NCI-H748 (cell line): ENCODE measurements at regions not wholly inside any gene's neighbourhood (a gene's known extent, or its start where the extent isn't known, plus 50 kb on each side); places are given as distances from the start of the nearest gene placed in this dataset.

Experiments used
- DNase-seq: peaks from one replicate; lab custom pipeline; 2025; ENCODE audit not compliant: unreplicated experiment; lab: John Stamatoyannopoulos, UW

GRCh38 chr3:99240700-99241099, 339.2 kb upstream of the DCBLD2 start:
- DNase-seq, result no peak

- DNase-seq, result no peak
Measured at GRCh38 chr3:99236576-99236975, 335.1 kb upstream of the DCBLD2 start.

DNA sequence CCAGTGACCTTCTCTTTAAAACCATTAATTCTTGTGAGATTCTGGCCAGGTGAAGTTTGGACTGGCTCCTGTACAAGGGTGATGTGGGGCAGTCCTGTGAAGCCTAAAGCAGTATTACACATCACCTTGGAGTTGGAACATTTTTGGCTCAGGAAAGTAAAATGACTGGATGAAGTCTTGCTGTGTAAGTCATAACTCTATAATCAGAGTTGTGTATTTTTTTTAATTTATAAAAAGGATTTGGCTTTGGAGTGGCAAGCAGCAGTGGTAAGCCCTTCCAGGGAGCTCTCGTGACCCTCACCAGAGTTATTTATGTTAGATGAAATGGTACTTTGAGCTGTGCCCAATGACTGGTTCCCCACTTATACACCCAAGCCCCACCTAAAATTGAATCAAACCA, 331.2 kb upstream of the DCBLD2 start:
- no peak for DNase-seq

DNA sequence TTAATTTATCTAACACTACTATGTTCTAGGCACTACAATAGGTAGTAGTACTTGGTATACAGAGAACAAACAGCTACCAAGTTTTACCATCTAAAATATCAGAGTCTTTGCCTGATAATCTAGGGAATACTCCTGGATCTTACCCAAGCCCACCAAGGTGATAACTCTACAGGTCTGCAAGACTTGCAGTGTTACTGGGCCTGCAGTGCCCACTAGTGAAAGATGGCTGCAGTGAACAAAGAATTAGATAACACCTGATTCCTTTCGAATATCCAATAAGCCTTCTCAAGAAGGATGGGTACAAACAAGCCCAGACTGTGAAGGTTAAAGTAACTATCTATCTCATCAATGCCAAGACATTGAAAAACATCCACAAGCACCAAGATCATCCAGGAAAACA, 317.0 kb upstream of the DCBLD2 start:
- DNase-seq, result no peak

DNA sequence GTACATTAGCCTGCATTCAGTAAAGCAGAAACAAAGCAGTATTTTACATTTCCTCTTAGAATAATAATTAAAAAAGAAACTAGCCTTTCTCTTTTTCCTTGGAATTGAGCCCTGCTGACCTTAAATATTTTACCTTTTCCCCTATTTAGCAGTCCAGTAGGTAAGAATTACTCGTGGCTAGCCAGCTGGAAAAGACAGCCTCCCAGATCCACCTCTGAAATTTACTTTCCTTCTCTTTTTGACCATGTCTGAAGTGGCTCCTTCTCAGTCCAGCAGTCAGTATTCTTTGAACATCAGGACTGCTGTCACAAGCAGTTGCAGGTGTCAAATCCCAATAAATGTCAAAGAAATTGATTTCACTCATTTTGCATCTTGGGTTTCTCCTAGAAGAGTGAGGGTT, 311.5 kb upstream of the DCBLD2 start:
- DNase-seq, result no peak

DNA sequence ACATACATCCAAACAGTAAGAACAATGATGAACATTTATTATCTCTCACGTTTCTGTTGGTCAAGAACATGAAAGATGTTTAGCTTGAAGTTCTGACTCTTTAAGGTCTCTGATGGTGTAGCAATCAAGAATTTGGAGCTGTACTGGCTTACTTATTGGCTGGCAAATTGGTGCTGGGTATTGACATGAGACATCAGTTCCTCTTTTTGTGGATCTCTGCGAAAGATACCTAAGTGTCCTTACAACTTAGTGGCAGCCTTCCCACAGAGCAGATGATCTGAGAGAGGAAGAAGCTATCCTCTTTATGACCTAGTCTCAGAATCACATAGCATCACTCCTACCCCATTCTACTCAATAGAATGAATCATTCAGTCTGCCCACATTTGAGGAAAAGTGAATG, 309.8 kb upstream of the DCBLD2 start:
- no peak for DNase-seq

GRCh38 chr3:99199021-99199420, 297.5 kb upstream of the DCBLD2 start:
- DNase-seq, result no peak

GRCh38 chr3:99191186-99191585, 289.7 kb upstream of the DCBLD2 start:
- DNase-seq, result no peak

GRCh38 chr3:99188936-99189335, 287.4 kb upstream of the DCBLD2 start:
- no peak for DNase-seq

DNA sequence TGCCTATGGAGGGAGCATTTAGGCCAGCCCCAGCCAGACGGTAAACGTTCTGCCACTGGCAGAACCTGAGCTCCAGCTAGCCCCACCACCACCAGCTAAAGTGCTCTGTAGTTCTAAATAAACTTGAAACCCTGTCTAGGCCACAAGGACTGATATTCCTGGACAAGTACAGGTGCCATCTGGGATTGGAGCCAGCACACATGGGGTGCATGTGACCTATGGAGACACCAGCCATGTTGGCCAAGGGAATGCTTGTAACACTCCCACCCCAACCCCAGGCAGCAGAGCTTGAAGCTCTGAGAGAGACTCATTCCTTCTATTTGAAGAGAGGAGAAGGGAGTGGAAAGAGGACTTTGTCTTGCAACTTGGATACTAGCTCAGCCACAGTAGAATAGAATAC, 284.5 kb upstream of the DCBLD2 start:
- no peak for DNase-seq

DNA sequence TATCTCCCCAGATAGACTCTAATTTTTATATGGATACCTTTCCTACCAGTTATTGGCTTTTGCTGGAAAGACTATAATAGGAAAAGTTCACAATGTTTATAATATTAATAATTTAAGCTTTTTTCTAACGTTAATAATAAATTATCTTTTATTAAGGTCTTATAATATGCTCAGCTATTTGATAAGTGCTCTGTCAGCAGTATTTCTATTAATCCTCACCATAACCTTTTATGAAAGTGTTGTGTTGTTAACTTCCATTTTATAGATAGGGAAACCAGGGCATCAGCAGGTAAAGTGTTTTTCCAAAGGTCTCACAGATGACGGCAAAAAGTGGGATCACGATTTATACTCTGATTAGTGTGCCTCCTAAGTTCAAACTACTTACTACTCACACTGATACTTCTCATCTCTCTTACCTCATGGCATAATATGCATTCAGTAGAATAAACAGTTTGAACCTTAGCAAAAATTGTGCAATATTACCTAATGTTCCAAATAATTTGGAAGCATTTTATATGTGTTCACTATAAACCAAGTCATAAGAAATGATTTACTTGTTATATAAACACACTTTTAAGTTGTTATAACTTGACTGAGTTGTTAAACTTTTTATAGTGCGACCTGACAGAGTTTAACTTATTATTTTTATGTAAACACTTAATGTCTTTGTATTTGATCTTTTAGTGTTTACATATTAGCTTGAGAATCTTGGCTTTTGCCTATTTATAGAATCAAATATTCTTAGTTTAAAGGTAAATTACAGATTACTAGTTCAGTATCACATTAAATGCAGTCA, 274.9 kb upstream of the DCBLD2 start:
- no peak for DNase-seq

- DNase-seq, result no peak
Measured at GRCh38 chr3:99175276-99175812, 273.8 kb upstream of the DCBLD2 start.

GRCh38 chr3:99172736-99173657, 271.5 kb upstream of the DCBLD2 start:
- peak; percentile 31 for DNase-seq

- DNase-seq, result no peak
Measured at GRCh38 chr3:99171800-99172199, 270.3 kb upstream of the DCBLD2 start.

- no peak for DNase-seq
Measured at GRCh38 chr3:99170867-99171517, 269.5 kb upstream of the DCBLD2 start.

DNA sequence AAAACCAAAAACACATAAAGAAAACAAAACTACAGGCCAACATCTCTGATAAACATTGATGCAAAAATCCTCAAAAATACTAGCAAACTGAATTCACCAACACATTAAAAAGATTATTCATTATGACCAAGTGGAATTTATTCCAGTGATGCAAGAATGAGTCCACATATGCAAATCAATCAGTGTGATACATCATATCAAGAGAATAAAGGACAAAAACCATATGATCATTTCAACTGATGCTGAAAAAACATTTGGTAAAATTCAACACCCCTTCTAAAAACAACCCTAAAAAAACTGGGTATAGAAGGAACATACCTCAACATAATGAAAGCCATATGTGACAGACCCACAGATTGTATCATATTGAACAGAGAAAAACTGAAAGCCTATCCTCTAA, 265.6 kb upstream of the DCBLD2 start:
- DNase-seq, result no peak

GRCh38 chr3:99163314-99163713, 261.8 kb upstream of the DCBLD2 start:
- DNase-seq, result no peak

GRCh38 chr3:99159220-99159762, 257.8 kb upstream of the DCBLD2 start:
- DNase-seq, result no peak

- no peak for DNase-seq
Measured at GRCh38 chr3:99145031-99145430, 243.5 kb upstream of the DCBLD2 start.

DNA sequence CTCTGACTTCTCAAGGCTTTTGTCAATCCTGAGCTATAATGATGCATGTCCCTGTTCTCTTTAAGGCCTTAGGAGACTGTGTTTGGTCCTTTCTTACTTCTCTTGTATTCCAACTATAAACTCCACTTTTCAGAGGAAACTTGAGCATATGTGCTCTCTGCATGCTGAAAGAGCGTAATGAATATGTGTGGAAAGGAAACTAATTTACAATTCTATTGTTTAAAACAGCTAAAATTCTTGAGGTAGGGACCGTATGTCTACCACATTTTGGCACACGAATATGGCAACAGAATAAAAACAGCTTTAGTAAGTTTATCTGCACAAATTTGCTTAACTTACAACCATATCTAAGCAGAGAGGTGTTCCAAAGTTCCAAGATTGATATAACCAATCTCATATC, 242.0 kb upstream of the DCBLD2 start:
- no peak for DNase-seq

DNA sequence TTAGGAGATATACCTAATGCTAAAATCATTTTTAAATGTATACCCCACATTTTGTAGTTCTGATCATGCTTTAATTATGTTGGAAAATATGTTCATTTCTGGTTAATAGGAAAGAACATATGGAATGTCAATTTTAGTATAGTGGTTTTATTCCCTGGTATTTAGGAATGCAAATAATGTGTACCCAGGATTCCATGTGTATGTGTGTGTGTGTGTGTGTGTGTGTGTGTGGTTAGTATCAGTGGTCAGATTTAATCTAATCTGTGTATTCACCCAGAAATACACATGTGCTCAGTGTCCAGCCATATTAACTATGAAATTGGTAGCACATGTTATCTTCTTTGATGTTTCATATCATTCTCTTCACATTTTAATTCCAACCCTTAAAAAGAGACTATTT, 233.5 kb upstream of the DCBLD2 start:
- no peak for DNase-seq
